HepG2 (cell line): ENCODE measurements at regions not wholly inside any gene's neighbourhood (a gene's known extent, or its start where the extent isn't known, plus 50 kb on each side); places are given as distances from the start of the nearest gene placed in this dataset.

ENCODE experiments used
- CTCF ChIP-seq: sonication (generic); formaldehyde crosslinking; IDR thresholded peaks from 2 replicates; pipeline ENCODE4 v1.5.0; 2020; ENCODE audit warnings: mild to moderate bottlenecking, missing genetic modification reagents, moderate library complexity
- TARDBP ChIP-seq: sonication (generic); formaldehyde crosslinking; IDR thresholded peaks from 2 replicates; pipeline ENCODE4 v1.8.0; 2022; ENCODE audit warnings: mild to moderate bottlenecking, missing genetic modification reagents

GRCh38 chr3:150127011-150127490 is 156.4 kb upstream of the PFN2 start:
- TF ChIP-seq CTCF (CRISPR knock-in tag) (no peak), TARDBP (CRISPR knock-in tag) (no peak)
